PC-3 (cell line): ENCODE measurements at regions not wholly inside any gene's neighbourhood (a gene's known extent, or its start where the extent isn't known, plus 50 kb on each side); places are given as distances from the start of the nearest gene placed in this dataset.

Source experiments
- ATAC-seq: fragments of 200-7000 bp; cut with Tn5 transposase; 2 replicates; pipeline ENCODE4 v1.9.1; 2020; ENCODE audit warnings: mild to moderate bottlenecking, moderate library complexity
- BruUV-seq: library from RNA; stranded (reverse); fragments of 400-500 nt; replicated peaks from 2 replicates; lab custom pipeline; 2021; lab: Mats Ljungman, UMichigan
- CTCF ChIA-PET: fragments of 300-600 bp; sonication (Branson Sonifier 250); formaldehyde crosslinking; loops from one replicate; lab custom pipeline; 2022; ENCODE audit warnings: antibody characterized with exemption; lab: Charles Lee
- POLR2A ChIA-PET: fragments of 300-600 bp; sonication (Branson Sonifier 250); formaldehyde crosslinking; loops from one replicate; lab custom pipeline; 2022; ENCODE audit warnings: antibody characterized with exemption; ENCODE audit not compliant: unreplicated experiment; lab: Charles Lee
- DNase-seq: peaks from one replicate; pipeline ENCODE4 v3.0.0-alpha.2; 2015
- H2AFZ ChIP-seq: fragments of 300-600 bp; sonication (generic); 2 replicates; pipeline ENCODE4 v1.6.0; 2016; ENCODE audit warnings: antibody characterized with exemption, low read length
- H3F3A ChIP-seq: fragments of 300-600 bp; sonication (generic); one replicate; pipeline ENCODE4 v1.6.0; 2017; ENCODE audit warnings: antibody characterized with exemption, low read length, control low read depth, mild to moderate bottlenecking; ENCODE audit not compliant: unreplicated experiment
- H3K27ac ChIP-seq: fragments of 300-600 bp; sonication (generic); 2 replicates; pipeline ENCODE4 v1.5.1; 2016; ENCODE audit warnings: mild to moderate bottlenecking, low read length
- H3K27me3 ChIP-seq: fragments of 300-600 bp; sonication (generic); 2 replicates; pipeline ENCODE4 v1.6.1; 2016; ENCODE audit warnings: low read length, mixed read lengths
- H3K36me3 ChIP-seq: fragments of 300-600 bp; sonication (generic); 2 replicates; pipeline ENCODE4 v1.6.1; 2016; ENCODE audit warnings: low read depth, mixed run types, low read length, mixed read lengths
- H3K4me1 ChIP-seq: fragments of 300-600 bp; sonication (generic); 2 replicates; pipeline ENCODE4 v1.5.1; 2016; ENCODE audit warnings: low read length; ENCODE audit not compliant: insufficient read depth
- H3K4me2 ChIP-seq: fragments of 300-600 bp; sonication (generic); 2 replicates; pipeline ENCODE4 v1.6.0; 2016; ENCODE audit warnings: low read length
- H3K4me3 ChIP-seq: fragments of 300-600 bp; sonication (generic); 2 replicates; pipeline ENCODE4 v1.5.1; 2016; ENCODE audit warnings: mild to moderate bottlenecking, low read length, mixed read lengths
- H3K79me2 ChIP-seq: fragments of 300-600 bp; sonication (generic); 2 replicates; pipeline ENCODE4 v1.6.1; 2017; ENCODE audit warnings: low read length, mixed read lengths
- H3K9ac ChIP-seq: fragments of 300-600 bp; sonication (generic); 2 replicates; pipeline ENCODE4 v1.6.0; 2016; ENCODE audit warnings: mild to moderate bottlenecking, low read length
- H3K9me2 ChIP-seq: fragments of 300-600 bp; sonication (generic); replicated peaks from 2 replicates; pipeline ENCODE4 v1.6.1; 2016; ENCODE audit warnings: mixed run types, low read length, mixed read lengths
- H3K9me3 ChIP-seq: fragments of 300-600 bp; sonication (generic); 2 replicates; pipeline ENCODE4 v1.6.1; 2016; ENCODE audit warnings: low read length, mixed read lengths
- H4K20me1 ChIP-seq: fragments of 300-600 bp; sonication (generic); 2 replicates; pipeline ENCODE4 v1.6.1; 2016; ENCODE audit warnings: low read length, mixed read lengths
- CTCF ChIP-seq: fragments of 300-600 bp; sonication (generic); conservative IDR thresholded peaks from 2 replicates; pipeline ENCODE4 v1.5.1; 2017; ENCODE audit warnings: antibody characterized with exemption, low read depth, mild to moderate bottlenecking, low read length
- EZH2 ChIP-seq: fragments of 300-600 bp; sonication (generic); IDR thresholded peaks from one replicate; pipeline ENCODE4 v1.6.1; 2017; ENCODE audit warnings: antibody characterized with exemption, mild to moderate bottlenecking, low read length; ENCODE audit not compliant: unreplicated experiment
- EZH2phosphoT487 ChIP-seq: fragments of 300-600 bp; sonication (generic); IDR thresholded peaks from 2 replicates; pipeline ENCODE4 v1.6.1; 2018; ENCODE audit warnings: mild to moderate bottlenecking, antibody characterized with exemption, low read length, borderline replicate concordance
- intact Hi-C: fragments of 100-400 bp; cut with micrococcal nuclease; formaldehyde crosslinking; loops from 2 replicates; pipeline ENCODE4 v1.9.0; 2023

- no peak overlapping the region for H3K27ac ChIP-seq
- no peaks in the 10 kb centered on the region for H3K36me3 ChIP-seq
- ChIA-PET POLR2A (no interaction called here), CTCF (no interaction called here)
- no peaks in the 10 kb centered on the region for H3K9me3 ChIP-seq
- no peak overlapping the region for H3K4me3 ChIP-seq
- no TSS peak for BruUV-seq
- no peak overlapping the region for H3K9ac ChIP-seq
- H2AFZ ChIP-seq = no peak overlapping the region
- ATAC-seq (no peak), DNase-seq (no peak)
- H3K79me2 ChIP-seq = no peaks in the 10 kb centered on the region
- H3K4me2 ChIP-seq = no peak overlapping the region
- no peaks in the 10 kb centered on the region for H4K20me1 ChIP-seq
- no peaks in the 10 kb centered on the region for H3F3A ChIP-seq
- intact Hi-C loops = no loop called here
- H3K4me1 ChIP-seq = no peaks in the 10 kb centered on the region
- TF ChIP-seq EZH2phosphoT487 (no peak), CTCF (no peak), EZH2 (no peak)
- H3K9me2 ChIP-seq = no peaks in the 10 kb centered on the region
- H3K27me3 ChIP-seq = no peaks in the 10 kb centered on the region
Observed at GRCh38 chr4:137703195-137703594, 170.9 kb upstream of the PCDH18 start.

DNA sequence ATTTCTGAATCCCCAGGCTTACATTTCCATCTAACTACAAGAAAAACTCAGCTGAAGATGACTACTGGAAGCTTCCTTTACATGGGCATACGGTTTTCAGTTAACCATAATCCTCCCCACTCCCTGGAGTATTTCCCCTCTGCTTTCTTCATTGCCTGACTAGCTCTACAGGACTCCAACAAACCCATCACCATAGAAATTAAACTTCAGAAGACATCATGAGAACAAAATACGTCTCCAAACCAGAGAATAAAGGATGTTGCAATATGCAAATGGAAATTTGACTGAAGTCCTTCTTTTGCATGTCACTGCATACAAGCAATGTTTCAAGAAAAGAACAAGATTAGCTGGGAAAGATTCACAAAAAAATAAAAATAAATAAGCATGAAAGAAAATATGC lies 170.2 kb upstream of the PCDH18 start:
- Histone ChIP-seq H3K27ac (no peak overlapping the region), H3K4me3 (no peak overlapping the region), H3K27me3 (no peaks in the 10 kb centered on the region), H3K36me3 (no peaks in the 10 kb centered on the region), H3K9ac (no peak overlapping the region), H3F3A (no peaks in the 10 kb centered on the region), H3K9me2 (no peaks in the 10 kb centered on the region), H3K4me2 (no peak overlapping the region), H3K4me1 (no peaks in the 10 kb centered on the region), H4K20me1 (no peaks in the 10 kb centered on the region), H2AFZ (no peak overlapping the region), H3K79me2 (no peaks in the 10 kb centered on the region), H3K9me3 (no peaks in the 10 kb centered on the region)
- DNase-seq (no peak), ATAC-seq (no peak)
- ChIA-PET CTCF (no interaction called here), POLR2A (no interaction called here)
- BruUV-seq = no TSS peak
- TF ChIP-seq EZH2phosphoT487 = no peak
- TF ChIP-seq CTCF = no peak
- no peak for TF ChIP-seq EZH2
- intact Hi-C loops = no loop called here

DNA sequence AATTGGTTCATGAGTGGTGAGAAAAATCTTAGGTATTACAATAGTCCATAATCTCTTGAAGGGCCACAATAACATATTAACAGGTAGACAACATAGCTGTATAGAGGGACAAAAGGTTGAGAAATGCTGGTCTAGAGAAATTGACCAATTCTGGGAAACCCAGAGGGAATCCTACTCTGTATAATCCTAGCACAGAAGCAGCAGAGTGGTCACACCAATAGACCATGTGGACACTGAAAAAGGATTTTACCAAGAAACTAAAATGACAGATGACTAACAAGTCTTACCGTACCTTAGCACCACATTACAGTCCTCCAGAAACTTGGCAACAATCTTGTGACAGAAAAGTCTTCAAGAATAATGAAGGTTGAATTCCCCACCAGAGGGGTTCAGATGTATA lies 169.1 kb upstream of the PCDH18 start:
- Histone ChIP-seq H3K4me3 (no peak overlapping the region), H3K36me3 (no peaks in the 10 kb centered on the region), H3K79me2 (no peaks in the 10 kb centered on the region), H3K9ac (no peak overlapping the region), H3K9me3 (no peaks in the 10 kb centered on the region), H3K27ac (no peak overlapping the region), H3K4me1 (no peaks in the 10 kb centered on the region), H4K20me1 (no peaks in the 10 kb centered on the region), H3K27me3 (no peaks in the 10 kb centered on the region), H3F3A (no peaks in the 10 kb centered on the region), H3K4me2 (no peak overlapping the region), H2AFZ (no peak overlapping the region), H3K9me2 (no peaks in the 10 kb centered on the region)
- TF ChIP-seq CTCF (no peak), EZH2 (no peak)
- BruUV-seq = no TSS peak
- intact Hi-C loops = no loop called here
- ChIA-PET CTCF (no interaction called here), POLR2A (no interaction called here)
- ATAC-seq (no peak), DNase-seq (no peak)
